Chondrocyte (in vitro differentiated cells): ENCODE measurements at regions not wholly inside any gene's neighbourhood (a gene's known extent, or its start where the extent isn't known, plus 50 kb on each side); places are given as distances from the start of the nearest gene placed in this dataset.

Experiments
- DNase-seq: peaks from one replicate; pipeline ENCODE4 v3.0.0; 2021; ENCODE audit warnings: mixed read lengths, low spot score
- H3K27ac Mint-ChIP-seq: one replicate; pipeline ENCODE4 v1.8.0; 2021; ENCODE audit warnings: mild to moderate bottlenecking, moderate library complexity, mixed read lengths; ENCODE audit not compliant: unreplicated experiment
- H3K27me3 Mint-ChIP-seq: 2 replicates; pipeline ENCODE4 v1.8.0; 2021; ENCODE audit warnings: low read depth, mixed read lengths
- H3K36me3 Mint-ChIP-seq: 2 replicates; pipeline ENCODE4 v1.8.0; 2021; ENCODE audit warnings: low read depth, mixed read lengths
- H3K4me1 Mint-ChIP-seq: 2 replicates; pipeline ENCODE4 v1.8.0; 2021; ENCODE audit warnings: low read depth, mild to moderate bottlenecking, mixed read lengths
- H3K4me3 Mint-ChIP-seq: one replicate; pipeline ENCODE4 v1.8.0; 2021; ENCODE audit warnings: mild to moderate bottlenecking, moderate library complexity, mixed read lengths; ENCODE audit not compliant: unreplicated experiment
- H3K9me3 Mint-ChIP-seq: 2 replicates; pipeline ENCODE4 v1.8.0; 2021; ENCODE audit warnings: low read depth, mixed read lengths
- TF ChIP-seq, protein P1 (sequence below): fragments of 200-600 bp; sonication (generic); IDR thresholded peaks from 2 replicates; pipeline ENCODE4 v1.5.0; 2021; ENCODE audit warnings: antibody characterized with exemption, mild to moderate bottlenecking, moderate library complexity

DNA sequence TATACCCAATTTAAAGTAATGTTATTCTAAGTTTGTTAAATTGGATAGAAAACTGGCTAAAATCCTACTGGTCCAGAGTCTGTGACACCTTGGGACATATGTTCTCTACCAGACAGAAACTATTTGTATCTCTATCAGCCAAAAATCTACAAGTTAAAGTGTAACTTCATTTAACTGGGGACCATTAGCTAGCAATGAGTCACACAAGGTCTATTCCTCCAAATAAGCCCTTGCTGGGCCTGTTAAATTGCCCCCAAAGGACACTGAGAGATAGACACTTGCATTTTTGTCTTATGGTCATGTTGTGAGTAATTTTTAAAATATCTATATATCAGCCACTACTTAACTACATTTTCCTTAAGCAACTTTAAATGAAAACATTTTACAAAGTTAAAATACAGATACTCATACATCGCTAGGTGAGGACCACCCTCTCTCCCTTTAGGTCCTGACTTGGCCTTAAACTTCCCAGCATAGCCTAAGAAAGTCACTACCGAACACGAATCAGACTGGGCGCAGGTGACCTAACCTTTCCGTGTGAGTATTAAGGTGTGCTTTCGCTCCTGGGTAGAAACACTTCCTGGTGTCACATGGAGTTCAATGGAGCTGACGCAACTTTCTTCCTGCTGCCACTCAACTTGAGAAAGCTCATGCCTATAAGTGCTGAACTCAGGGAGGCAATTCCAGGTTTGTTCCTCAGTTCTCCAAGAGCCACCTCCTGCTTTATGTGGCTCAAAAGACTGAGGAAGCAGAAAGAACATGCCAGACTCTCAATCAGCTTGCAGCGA is 249.1 kb downstream of the DIRAS2 start:
- H3K36me3 Mint-ChIP-seq, result no peaks in the 10 kb centered on the region
- DNase-seq, result no peak
- TF ChIP-seq, protein P1, sequence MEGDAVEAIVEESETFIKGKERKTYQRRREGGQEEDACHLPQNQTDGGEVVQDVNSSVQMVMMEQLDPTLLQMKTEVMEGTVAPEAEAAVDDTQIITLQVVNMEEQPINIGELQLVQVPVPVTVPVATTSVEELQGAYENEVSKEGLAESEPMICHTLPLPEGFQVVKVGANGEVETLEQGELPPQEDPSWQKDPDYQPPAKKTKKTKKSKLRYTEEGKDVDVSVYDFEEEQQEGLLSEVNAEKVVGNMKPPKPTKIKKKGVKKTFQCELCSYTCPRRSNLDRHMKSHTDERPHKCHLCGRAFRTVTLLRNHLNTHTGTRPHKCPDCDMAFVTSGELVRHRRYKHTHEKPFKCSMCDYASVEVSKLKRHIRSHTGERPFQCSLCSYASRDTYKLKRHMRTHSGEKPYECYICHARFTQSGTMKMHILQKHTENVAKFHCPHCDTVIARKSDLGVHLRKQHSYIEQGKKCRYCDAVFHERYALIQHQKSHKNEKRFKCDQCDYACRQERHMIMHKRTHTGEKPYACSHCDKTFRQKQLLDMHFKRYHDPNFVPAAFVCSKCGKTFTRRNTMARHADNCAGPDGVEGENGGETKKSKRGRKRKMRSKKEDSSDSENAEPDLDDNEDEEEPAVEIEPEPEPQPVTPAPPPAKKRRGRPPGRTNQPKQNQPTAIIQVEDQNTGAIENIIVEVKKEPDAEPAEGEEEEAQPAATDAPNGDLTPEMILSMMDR, result no peak
- no peaks in the 10 kb centered on the region for H3K27me3 Mint-ChIP-seq
- H3K4me1 Mint-ChIP-seq, result peaks cover 33% of the 10 kb centered on the region
- H3K27ac Mint-ChIP-seq, result peak overlapping the region; percentile 73
- H3K4me3 Mint-ChIP-seq, result no peak overlapping the region
- no peaks in the 10 kb centered on the region for H3K9me3 Mint-ChIP-seq

- no peaks in the 10 kb centered on the region for H3K36me3 Mint-ChIP-seq
- no peaks in the 10 kb centered on the region for H3K27me3 Mint-ChIP-seq
- H3K4me3 Mint-ChIP-seq, result no peak overlapping the region
- no peak for DNase-seq
- TF ChIP-seq, protein P1, result no peak
- H3K27ac Mint-ChIP-seq, result peak overlapping the region; percentile 87
- no peaks in the 10 kb centered on the region for H3K9me3 Mint-ChIP-seq
- H3K4me1 Mint-ChIP-seq, result peaks cover 33% of the 10 kb centered on the region
These were observed 247.8 kb downstream of the DIRAS2 start for GRCh38 chr9:90394871-90395270.

DNA sequence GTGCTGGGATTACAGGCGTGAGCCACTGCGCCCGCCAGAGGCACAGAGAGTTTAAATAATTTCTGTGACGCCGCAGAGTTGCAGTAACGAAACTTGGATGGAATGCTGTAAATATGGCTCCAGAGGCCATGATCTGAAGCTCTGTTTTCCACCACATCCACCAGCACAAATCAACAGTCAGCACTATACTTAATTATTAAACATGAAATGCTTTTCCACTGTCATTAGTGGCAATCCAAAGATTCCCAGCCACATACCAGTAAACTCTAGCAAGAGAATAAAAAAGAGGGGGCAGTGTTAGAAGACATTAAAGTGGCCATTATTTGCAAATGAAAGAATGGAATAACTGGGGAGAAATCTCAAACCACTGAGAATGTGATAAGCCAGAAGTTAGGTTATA is 242.5 kb downstream of the DIRAS2 start:
- peaks cover 7% of the 10 kb centered on the region for H3K9me3 Mint-ChIP-seq
- DNase-seq, result no peak
- peaks cover 19% of the 10 kb centered on the region for H3K4me1 Mint-ChIP-seq
- TF ChIP-seq, protein P1, result no peak
- no peak overlapping the region for H3K27ac Mint-ChIP-seq
- no peak overlapping the region for H3K4me3 Mint-ChIP-seq
- H3K36me3 Mint-ChIP-seq, result no peaks in the 10 kb centered on the region
- H3K27me3 Mint-ChIP-seq, result no peaks in the 10 kb centered on the region

- Mint-ChIP-seq H3K4me3 (no peak overlapping the region), H3K4me1 (no peaks in the 10 kb centered on the region), H3K27ac (no peak overlapping the region), H3K9me3 (peaks cover 31% of the 10 kb centered on the region), H3K36me3 (peaks cover 7% of the 10 kb centered on the region), H3K27me3 (no peaks in the 10 kb centered on the region)
- TF ChIP-seq, protein P1, result no peak
- no peak for DNase-seq
These were observed 234.0 kb downstream of the DIRAS2 start for GRCh38 chr9:90408659-90409058.

DNA sequence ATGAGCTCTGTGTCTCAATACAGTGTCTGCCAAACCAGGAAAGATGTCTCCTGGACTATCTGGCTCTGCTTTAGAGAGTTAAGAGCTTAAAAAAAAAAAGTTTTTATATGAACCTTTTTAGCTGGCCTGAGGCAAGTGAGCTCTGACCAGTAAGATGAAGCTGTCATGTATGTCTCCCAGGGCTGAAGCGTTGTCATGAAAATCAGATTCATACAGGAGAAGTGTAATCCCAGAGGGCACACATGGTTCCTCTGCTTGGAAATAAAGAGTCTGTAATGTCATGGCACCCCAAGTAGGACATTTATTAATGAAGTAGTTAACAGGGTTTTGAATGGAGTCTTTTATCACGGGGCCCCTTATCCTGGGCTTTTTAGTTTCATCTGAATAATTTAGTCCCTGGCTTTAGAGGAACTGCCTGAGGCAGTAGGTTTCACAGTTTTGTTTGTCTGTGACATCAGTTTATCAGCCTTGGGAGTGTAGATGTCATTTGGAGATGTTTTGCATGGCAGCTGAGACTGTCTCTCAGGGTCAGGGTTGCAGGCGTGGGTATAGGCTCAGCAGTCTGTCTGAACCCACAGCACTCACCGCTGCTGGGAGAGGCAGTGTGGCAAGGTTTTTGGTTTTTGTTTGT is 223.3 kb downstream of the DIRAS2 start:
- no peak overlapping the region for H3K4me3 Mint-ChIP-seq
- no peaks in the 10 kb centered on the region for H3K27me3 Mint-ChIP-seq
- no peaks in the 10 kb centered on the region for H3K36me3 Mint-ChIP-seq
- no peaks in the 10 kb centered on the region for H3K9me3 Mint-ChIP-seq
- H3K27ac Mint-ChIP-seq, result peak overlapping the region; percentile 96
- TF ChIP-seq, protein P1, result no peak
- peaks cover 56% of the 10 kb centered on the region for H3K4me1 Mint-ChIP-seq
- DNase-seq, result no peak
